KMS-11 (cell line): ENCODE measurements at regions not wholly inside any gene's neighbourhood (a gene's known extent, or its start where the extent isn't known, plus 50 kb on each side); places are given as distances from the start of the nearest gene placed in this dataset.

Source experiments
- H2AFZ ChIP-seq: fragments of 200-600 bp; sonication (generic); 2 replicates; pipeline ENCODE4 v1.6.1; 2016; ENCODE audit warnings: antibody characterized with exemption, mixed run types, low read depth
- H3K27ac ChIP-seq: fragments of 200-600 bp; sonication (generic); 2 replicates; pipeline ENCODE4 v1.6.1; 2016; ENCODE audit warnings: mild to moderate bottlenecking, mixed run types
- H3K27me3 ChIP-seq: fragments of 200-600 bp; sonication (generic); 2 replicates; pipeline ENCODE4 v1.6.1; 2017; ENCODE audit warnings: mild to moderate bottlenecking, low read depth, mixed run types, moderate library complexity; ENCODE audit not compliant: insufficient read depth
- H3K36me3 ChIP-seq: fragments of 200-600 bp; sonication (generic); 2 replicates; pipeline ENCODE4 v1.6.1; 2017; ENCODE audit warnings: mild to moderate bottlenecking, mixed run types; ENCODE audit not compliant: insufficient read depth
- H3K4me1 ChIP-seq: fragments of 200-600 bp; sonication (generic); 2 replicates; pipeline ENCODE4 v1.6.1; 2016; ENCODE audit warnings: mild to moderate bottlenecking, low read depth, mixed run types; ENCODE audit not compliant: poor library complexity, severe bottlenecking
- H3K4me2 ChIP-seq: fragments of 200-600 bp; sonication (generic); 2 replicates; pipeline ENCODE4 v1.7.0; 2016; ENCODE audit warnings: mild to moderate bottlenecking, mixed run types
- H3K4me3 ChIP-seq: fragments of 200-600 bp; sonication (generic); IDR thresholded peaks from 2 replicates; pipeline ENCODE4 v1.6.1; 2017; ENCODE audit warnings: low read depth, low read length, mixed read lengths; ENCODE audit not compliant: insufficient read depth
- H3K79me2 ChIP-seq: fragments of 200-600 bp; sonication (generic); 2 replicates; pipeline ENCODE4 v1.6.1; 2016; ENCODE audit warnings: low read depth, mixed run types; ENCODE audit not compliant: insufficient read depth
- H3K9ac ChIP-seq: fragments of 200-600 bp; sonication (generic); 2 replicates; pipeline ENCODE4 v1.6.1; 2016; ENCODE audit warnings: mild to moderate bottlenecking, mixed run types
- H4K20me1 ChIP-seq: fragments of 200-600 bp; sonication (generic); 2 replicates; pipeline ENCODE4 v1.6.1; 2016; ENCODE audit warnings: mild to moderate bottlenecking, mixed run types; ENCODE audit not compliant: insufficient read depth
- TF ChIP-seq, protein P1 (sequence below): fragments of 200-600 bp; sonication (generic); conservative IDR thresholded peaks from 2 replicates; pipeline ENCODE4 v1.6.1; 2017; ENCODE audit warnings: low read depth, mild to moderate bottlenecking, antibody characterized with exemption, low read length, moderate library complexity, mixed read lengths

GRCh38 chr9:2557693-2558092, 63.9 kb upstream of the VLDLR start:
- H3K36me3 ChIP-seq, result no peaks in the 10 kb centered on the region
- H3K9ac ChIP-seq, result no peak overlapping the region
- no peaks in the 10 kb centered on the region for H3K79me2 ChIP-seq
- H3K4me1 ChIP-seq, result no peaks in the 10 kb centered on the region
- no peak overlapping the region for H2AFZ ChIP-seq
- no peak overlapping the region for H3K4me2 ChIP-seq
- no peak overlapping the region for H3K27ac ChIP-seq
- H3K27me3 ChIP-seq, result no peaks in the 10 kb centered on the region
- H3K4me3 ChIP-seq, result no peak overlapping the region
- H4K20me1 ChIP-seq, result no peaks in the 10 kb centered on the region
- TF ChIP-seq, protein P1, sequence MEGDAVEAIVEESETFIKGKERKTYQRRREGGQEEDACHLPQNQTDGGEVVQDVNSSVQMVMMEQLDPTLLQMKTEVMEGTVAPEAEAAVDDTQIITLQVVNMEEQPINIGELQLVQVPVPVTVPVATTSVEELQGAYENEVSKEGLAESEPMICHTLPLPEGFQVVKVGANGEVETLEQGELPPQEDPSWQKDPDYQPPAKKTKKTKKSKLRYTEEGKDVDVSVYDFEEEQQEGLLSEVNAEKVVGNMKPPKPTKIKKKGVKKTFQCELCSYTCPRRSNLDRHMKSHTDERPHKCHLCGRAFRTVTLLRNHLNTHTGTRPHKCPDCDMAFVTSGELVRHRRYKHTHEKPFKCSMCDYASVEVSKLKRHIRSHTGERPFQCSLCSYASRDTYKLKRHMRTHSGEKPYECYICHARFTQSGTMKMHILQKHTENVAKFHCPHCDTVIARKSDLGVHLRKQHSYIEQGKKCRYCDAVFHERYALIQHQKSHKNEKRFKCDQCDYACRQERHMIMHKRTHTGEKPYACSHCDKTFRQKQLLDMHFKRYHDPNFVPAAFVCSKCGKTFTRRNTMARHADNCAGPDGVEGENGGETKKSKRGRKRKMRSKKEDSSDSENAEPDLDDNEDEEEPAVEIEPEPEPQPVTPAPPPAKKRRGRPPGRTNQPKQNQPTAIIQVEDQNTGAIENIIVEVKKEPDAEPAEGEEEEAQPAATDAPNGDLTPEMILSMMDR, result no peak

DNA sequence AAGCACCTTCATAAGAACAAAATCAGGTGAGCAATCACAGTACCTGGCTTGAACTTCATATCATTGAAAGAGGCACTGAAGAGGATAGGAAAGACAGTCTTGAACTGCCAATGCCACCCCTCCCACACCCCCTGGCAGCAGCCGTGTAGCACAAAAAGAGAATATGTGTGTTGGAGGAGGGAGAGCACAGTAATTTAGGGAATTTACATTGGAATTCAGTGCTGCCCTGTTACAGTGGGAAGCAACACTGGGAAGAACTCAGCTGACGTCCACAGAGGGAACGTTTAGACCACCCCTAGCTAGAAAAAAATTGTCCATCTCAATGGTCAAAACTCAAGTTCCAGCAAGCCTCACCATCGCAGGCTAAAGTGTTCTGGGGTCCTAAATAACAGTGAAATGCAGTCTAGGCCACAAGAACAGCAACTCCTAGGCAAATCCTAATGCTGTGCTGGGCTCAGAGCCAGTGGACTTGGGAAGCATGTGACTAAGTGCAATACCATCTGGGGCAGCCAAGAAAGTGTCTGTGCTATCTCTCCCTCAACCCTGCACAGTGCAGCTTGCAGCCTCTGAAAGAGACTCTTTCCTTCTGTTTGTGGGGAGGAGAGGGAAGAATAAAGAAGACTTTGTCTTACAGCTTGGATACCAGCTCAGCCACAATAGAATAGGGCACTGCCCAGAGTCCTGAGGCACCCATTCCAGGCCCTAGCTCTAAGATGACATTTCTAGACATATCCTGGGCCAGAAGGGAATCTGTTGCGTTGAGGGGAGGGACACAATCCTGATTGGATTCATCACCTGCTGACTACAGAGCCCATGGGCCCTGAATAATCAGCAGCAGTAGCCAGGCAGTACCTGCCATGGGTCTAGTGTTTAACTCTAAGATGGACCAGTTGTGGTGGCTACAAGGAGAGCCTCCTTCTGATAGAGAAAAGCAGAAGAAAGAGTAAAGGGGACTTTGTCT, 62.1 kb upstream of the VLDLR start:
- no peaks in the 10 kb centered on the region for H3K27me3 ChIP-seq
- no peaks in the 10 kb centered on the region for H3K36me3 ChIP-seq
- TF ChIP-seq, protein P1, result no peak
- H3K9ac ChIP-seq, result no peak overlapping the region
- no peaks in the 10 kb centered on the region for H4K20me1 ChIP-seq
- H3K4me3 ChIP-seq, result no peak overlapping the region
- H3K27ac ChIP-seq, result no peak overlapping the region
- no peak overlapping the region for H3K4me2 ChIP-seq
- H3K79me2 ChIP-seq, result no peaks in the 10 kb centered on the region
- H3K4me1 ChIP-seq, result no peaks in the 10 kb centered on the region
- H2AFZ ChIP-seq, result no peak overlapping the region

DNA sequence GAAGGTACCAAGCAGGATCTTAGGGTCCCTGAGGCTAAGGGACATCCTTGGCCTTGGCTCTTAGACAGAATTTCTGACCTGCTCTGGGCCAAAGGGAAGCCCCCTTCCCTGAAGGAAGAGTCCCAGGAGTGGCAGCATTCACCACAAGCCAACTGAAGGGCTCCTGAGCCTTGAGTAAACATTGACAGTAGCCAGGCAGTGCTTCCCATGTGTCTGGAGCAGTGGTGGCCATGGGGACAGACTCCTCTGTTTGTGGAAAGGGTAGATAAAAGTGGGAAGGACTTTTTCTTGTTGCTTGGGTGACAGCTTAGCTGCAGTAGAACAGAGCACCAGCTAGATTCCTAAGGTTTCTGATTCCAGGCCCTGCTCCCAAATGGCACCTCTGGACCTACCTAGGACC, 61.4 kb upstream of the VLDLR start:
- Histone ChIP-seq H3K9ac (no peak overlapping the region), H2AFZ (no peak overlapping the region), H4K20me1 (no peaks in the 10 kb centered on the region), H3K79me2 (no peaks in the 10 kb centered on the region), H3K27ac (no peak overlapping the region), H3K4me1 (no peaks in the 10 kb centered on the region), H3K36me3 (no peaks in the 10 kb centered on the region), H3K27me3 (no peaks in the 10 kb centered on the region), H3K4me2 (no peak overlapping the region), H3K4me3 (no peak overlapping the region)
- TF ChIP-seq, protein P1, result no peak

GRCh38 chr9:2565676-2566340, 55.8 kb upstream of the VLDLR start:
- TF ChIP-seq, protein P1, result no peak
- Histone ChIP-seq H3K4me1 (peaks cover 13% of the 10 kb centered on the region), H2AFZ (no peak overlapping the region), H3K9ac (no peak overlapping the region), H3K4me2 (no peak overlapping the region), H3K4me3 (no peak overlapping the region), H3K79me2 (no peaks in the 10 kb centered on the region), H3K36me3 (no peaks in the 10 kb centered on the region), H3K27me3 (no peaks in the 10 kb centered on the region), H3K27ac (no peak overlapping the region), H4K20me1 (no peaks in the 10 kb centered on the region)
